Fibroblast of gingiva (primary cell): ENCODE measurements at regions not wholly inside any gene's neighbourhood (a gene's known extent, or its start where the extent isn't known, plus 50 kb on each side); places are given as distances from the start of the nearest gene placed in this dataset.
"Not testable (repeated sequence)": the region's sequence is repeated elsewhere in the genome, so short reads cannot be mapped to it uniquely, and the experiment has no call there.

Experiments
- DNase-seq: peaks from one replicate; pipeline ENCODE4 v3.0.0-alpha.2; 2011; ENCODE audit warnings: low read depth

GRCh38 chr2:242108797-242109500 lies 239.4 kb downstream of the RTP5 start:
- DNase-seq, result not testable (repeated sequence)

GRCh38 chr2:242109819-242110218 lies 240.3 kb downstream of the RTP5 start:
- not testable (repeated sequence) for DNase-seq

- DNase-seq, result not testable (repeated sequence)
Observed at GRCh38 chr2:242111954-242112353, 242.4 kb downstream of the RTP5 start.

DNA sequence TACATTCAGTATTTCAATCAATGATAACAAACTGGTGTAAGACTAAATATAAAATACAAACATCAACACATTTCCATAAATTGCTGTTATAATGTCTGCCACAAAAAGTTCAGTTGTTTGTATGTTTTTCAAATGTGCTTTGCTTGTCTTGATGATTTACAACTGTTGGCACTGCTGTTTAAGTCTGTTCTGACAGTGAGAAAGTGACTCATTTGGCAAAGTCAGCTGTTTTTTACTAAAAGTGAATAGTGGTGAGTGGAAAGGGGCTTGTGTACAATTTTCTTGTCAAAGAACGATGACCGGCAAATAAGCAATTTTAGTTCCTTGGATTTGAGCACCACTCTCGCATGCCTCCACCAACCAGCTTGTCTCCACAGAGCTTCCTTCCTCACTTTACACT lies 244.0 kb downstream of the RTP5 start:
- DNase-seq, result not testable (repeated sequence)

- DNase-seq, result not testable (repeated sequence)
Observed at GRCh38 chr2:242116676-242117075, 247.1 kb downstream of the RTP5 start.

- DNase-seq, result not testable (repeated sequence)
Observed at GRCh38 chr2:242117305-242117704, 247.8 kb downstream of the RTP5 start.

GRCh38 chr2:242119682-242120081 lies 250.2 kb downstream of the RTP5 start:
- DNase-seq, result not testable (repeated sequence)

- DNase-seq, result not testable (repeated sequence)
Observed at GRCh38 chr2:242130682-242131081, 261.2 kb downstream of the RTP5 start.

DNA sequence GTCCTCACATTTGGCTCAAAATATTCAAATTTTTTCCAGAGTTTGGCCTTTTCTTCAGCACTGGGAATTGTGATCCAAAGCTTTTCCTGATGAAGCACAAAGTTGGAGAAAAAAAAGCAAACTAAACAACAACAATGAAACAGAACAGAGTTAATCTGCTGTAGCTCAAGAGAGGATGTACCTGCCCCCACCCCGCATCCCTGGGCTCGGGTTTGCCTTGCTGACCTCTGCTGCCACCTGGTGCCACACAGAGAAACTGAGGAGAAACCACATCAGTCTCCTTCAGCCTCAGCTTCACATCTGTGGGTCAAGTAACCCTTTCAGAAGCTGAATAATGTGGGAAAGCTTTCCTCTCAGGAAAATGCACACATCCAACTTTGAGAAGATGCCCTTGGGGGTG lies 290.4 kb downstream of the RTP5 start:
- DNase-seq, result not testable (repeated sequence)

DNA sequence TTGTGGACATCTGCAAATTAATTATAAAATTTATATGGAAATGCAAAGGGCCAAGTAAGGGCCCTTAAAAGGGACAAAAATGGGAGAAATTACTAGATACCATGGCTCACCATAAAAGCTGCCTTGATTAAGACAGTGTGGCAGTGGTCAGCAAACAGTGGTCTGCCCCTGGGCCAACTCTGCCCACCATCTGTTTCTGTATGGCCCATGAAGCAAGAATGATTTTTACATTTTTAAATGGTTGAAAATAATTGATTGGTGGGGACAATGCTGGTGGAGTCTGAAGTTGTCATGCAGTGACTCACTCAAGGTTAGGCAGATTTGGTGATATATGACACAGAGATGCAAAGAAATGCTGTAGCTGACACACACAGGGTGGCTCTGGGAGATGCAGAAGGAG lies 295.6 kb downstream of the RTP5 start:
- not testable (repeated sequence) for DNase-seq

- not testable (repeated sequence) for DNase-seq
Observed at GRCh38 chr2:242171290-242171689, 301.8 kb downstream of the RTP5 start.
